Upper lobe of right lung (tissue), 1 donor: ENCODE measurements at regions not wholly inside any gene's neighbourhood (a gene's known extent, or its start where the extent isn't known, plus 50 kb on each side); places are given as distances from the start of the nearest gene placed in this dataset.

Experiments used
- ATAC-seq: fragments of 200-7000 bp; cut with Tn5 transposase; one replicate; pipeline ENCODE4 v1.9.1; 2020; ENCODE audit warnings: mild to moderate bottlenecking, moderate library complexity
- DNase-seq: peaks from one replicate; pipeline ENCODE4 v3.0.0-alpha.2; 2020
- H3K27ac ChIP-seq: fragments of 200-600 bp; one replicate; pipeline ENCODE4 v1.8.0; 2022
- H3K27me3 ChIP-seq: fragments of 200-600 bp; one replicate; pipeline ENCODE4 v1.8.0; 2022; ENCODE audit warnings: mild to moderate bottlenecking
- H3K36me3 ChIP-seq: fragments of 200-600 bp; one replicate; pipeline ENCODE4 v1.8.0; 2022
- H3K4me1 ChIP-seq: fragments of 200-600 bp; one replicate; pipeline ENCODE4 v1.8.0; 2022
- H3K4me3 ChIP-seq: fragments of 200-600 bp; one replicate; pipeline ENCODE4 v1.8.0; 2022; ENCODE audit warnings: mild to moderate bottlenecking
- H3K9me3 ChIP-seq: fragments of 200-600 bp; one replicate; pipeline ENCODE4 v1.8.0; 2022
- intact Hi-C: fragments of 100-400 bp; cut with DNase I; formaldehyde crosslinking; loops from one replicate; pipeline ENCODE4 v1.11.0; 2022
- TF ChIP-seq, protein P1 (sequence below): fragments of 200-600 bp; IDR thresholded peaks from one replicate; pipeline ENCODE4 v1.8.0; 2022; ENCODE audit warnings: antibody characterized with exemption
- donor health status: DM: no; HTN: yes; CAD: no; lungs with severe emphysema.

DNA sequence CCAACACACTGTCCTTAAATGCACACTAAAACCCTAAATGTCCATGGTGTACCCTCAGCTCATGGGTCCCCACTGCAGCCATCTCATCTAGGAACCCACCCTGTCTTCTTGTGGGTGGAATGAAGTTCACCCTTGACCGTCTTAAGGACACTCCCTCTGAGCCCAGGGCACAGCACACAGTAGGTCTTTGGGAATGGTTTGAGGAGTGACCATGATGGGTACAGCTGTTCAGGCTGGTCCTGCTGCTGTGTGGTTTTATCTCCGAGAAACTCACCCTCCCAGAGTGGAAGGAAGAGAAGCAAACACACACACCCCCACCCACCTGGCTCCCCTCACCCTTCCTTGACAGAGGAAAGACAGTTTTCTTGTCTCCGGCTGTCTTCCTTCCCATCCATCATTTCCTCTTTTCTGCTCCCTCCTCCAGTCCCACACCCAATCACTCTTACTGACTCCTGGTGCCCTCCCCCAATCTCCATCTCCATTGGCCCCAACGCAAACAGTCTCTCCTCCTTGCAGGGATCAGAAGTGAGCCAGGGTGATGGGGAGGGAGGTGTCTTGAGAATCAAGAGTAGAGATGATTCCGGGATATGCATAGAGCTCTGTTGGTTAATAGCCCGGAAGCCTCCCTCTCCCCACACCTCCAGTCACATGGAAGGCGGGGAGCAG is 105.9 kb upstream of the LHX5 start:
- no peak for ATAC-seq
- TF ChIP-seq, protein P1, sequence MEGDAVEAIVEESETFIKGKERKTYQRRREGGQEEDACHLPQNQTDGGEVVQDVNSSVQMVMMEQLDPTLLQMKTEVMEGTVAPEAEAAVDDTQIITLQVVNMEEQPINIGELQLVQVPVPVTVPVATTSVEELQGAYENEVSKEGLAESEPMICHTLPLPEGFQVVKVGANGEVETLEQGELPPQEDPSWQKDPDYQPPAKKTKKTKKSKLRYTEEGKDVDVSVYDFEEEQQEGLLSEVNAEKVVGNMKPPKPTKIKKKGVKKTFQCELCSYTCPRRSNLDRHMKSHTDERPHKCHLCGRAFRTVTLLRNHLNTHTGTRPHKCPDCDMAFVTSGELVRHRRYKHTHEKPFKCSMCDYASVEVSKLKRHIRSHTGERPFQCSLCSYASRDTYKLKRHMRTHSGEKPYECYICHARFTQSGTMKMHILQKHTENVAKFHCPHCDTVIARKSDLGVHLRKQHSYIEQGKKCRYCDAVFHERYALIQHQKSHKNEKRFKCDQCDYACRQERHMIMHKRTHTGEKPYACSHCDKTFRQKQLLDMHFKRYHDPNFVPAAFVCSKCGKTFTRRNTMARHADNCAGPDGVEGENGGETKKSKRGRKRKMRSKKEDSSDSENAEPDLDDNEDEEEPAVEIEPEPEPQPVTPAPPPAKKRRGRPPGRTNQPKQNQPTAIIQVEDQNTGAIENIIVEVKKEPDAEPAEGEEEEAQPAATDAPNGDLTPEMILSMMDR: no peak
- Histone ChIP-seq H3K27me3 (peaks cover 38% of the 10 kb centered on the region), H3K27ac (no peak overlapping the region), H3K4me3 (no peak overlapping the region), H3K9me3 (peaks cover 10% of the 10 kb centered on the region), H3K4me1 (no peaks in the 10 kb centered on the region), H3K36me3 (no peaks in the 10 kb centered on the region)
- intact Hi-C loops: no loop called here
- DNase-seq: no peak

- no peak overlapping the region for H3K27ac ChIP-seq
- ATAC-seq (peak; percentile 11), DNase-seq (no peak)
- intact Hi-C loops: no loop called here
- no peaks in the 10 kb centered on the region for H3K4me1 ChIP-seq
- no peak overlapping the region for H3K4me3 ChIP-seq
- H3K9me3 ChIP-seq: no peaks in the 10 kb centered on the region
- no peaks in the 10 kb centered on the region for H3K36me3 ChIP-seq
- TF ChIP-seq, protein P1: no peak
- H3K27me3 ChIP-seq: peaks cover 25% of the 10 kb centered on the region
Measured at GRCh38 chr12:113575386-113575785, 103.7 kb upstream of the LHX5 start.

DNA sequence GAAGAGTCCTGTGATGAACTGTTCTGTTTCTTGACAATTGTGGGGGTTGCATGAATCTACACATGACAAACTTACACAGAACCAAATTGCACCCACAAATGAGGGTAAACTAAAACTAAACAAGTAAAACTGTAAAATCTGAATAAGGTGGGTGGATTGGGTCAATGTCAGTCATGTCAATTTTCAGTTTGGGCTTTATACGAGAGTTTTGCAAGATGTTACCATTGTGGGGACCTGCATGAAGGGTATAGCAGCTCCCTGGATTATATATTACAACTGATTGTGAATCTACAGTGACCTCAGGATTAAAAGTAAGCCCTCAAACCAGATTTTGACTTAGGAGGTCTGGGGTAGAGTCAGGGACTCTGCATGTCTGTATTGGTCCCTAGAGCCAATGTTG is 101.5 kb upstream of the LHX5 start:
- H3K9me3 ChIP-seq: no peaks in the 10 kb centered on the region
- no peaks in the 10 kb centered on the region for H3K36me3 ChIP-seq
- ATAC-seq: no peak

DNA sequence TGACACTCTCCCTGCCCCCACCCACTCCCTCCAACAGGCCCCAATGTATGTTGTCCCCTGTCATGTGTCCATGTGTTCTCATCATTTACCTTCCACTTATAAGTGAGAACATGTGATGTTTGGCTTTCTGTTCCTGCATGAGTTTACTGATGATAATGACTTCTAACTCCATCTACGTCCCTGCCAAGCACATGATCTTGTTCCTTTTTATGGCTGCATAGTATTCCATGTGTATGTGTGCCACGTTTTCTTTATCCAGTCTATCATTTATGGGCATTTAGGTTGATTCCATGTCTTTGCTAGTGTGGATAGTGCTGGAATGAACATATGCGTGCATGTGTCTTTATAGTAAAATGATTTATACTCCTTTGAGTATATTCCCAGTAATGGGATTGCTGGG is 100.0 kb upstream of the LHX5 start:
- H3K27me3 ChIP-seq: peaks cover 17% of the 10 kb centered on the region
- no peak for DNase-seq

More for the DNA sequence above, 101.5 kb upstream of the LHX5 start:
- H3K4me3 ChIP-seq: no peak overlapping the region
- H3K27me3 ChIP-seq: peaks cover 17% of the 10 kb centered on the region
- TF ChIP-seq, protein P1: no peak
- no peak overlapping the region for H3K27ac ChIP-seq
- intact Hi-C loops: no loop called here
- no peak for DNase-seq
- H3K4me1 ChIP-seq: no peaks in the 10 kb centered on the region

DNA sequence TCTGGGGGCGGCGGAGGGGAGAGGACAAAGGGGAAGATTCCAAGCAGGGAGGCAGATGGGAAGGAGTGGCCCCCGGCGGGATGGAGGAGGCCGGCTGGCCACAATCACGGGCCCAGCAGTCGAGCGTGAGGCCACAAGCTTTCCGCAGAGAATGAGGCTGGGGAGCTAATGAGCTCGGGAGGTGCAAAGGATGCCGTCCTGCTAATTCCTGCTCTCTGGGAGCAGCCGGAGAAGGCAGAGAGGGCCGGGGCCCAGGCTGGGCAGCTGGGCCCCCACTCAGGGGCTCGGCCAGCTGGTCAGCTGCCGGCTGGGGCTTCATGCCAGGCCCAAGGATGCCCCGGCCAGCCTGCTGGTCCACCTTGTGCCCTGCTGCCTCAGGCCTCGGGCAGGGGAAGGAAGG is 98.1 kb upstream of the LHX5 start:
- ATAC-seq: no peak
- intact Hi-C loops: no loop called here
- no peak overlapping the region for H3K27ac ChIP-seq
- TF ChIP-seq, protein P1: no peak
- DNase-seq: no peak
- peaks cover 7% of the 10 kb centered on the region for H3K27me3 ChIP-seq
- H3K4me1 ChIP-seq: no peaks in the 10 kb centered on the region
- no peaks in the 10 kb centered on the region for H3K9me3 ChIP-seq
- no peaks in the 10 kb centered on the region for H3K36me3 ChIP-seq
- no peak overlapping the region for H3K4me3 ChIP-seq

More for the DNA sequence above, 100.0 kb upstream of the LHX5 start:
- TF ChIP-seq, protein P1: no peak
- intact Hi-C loops: no loop called here
- Histone ChIP-seq H3K36me3 (no peaks in the 10 kb centered on the region), H3K9me3 (no peaks in the 10 kb centered on the region), H3K4me3 (no peak overlapping the region), H3K4me1 (no peaks in the 10 kb centered on the region), H3K27ac (no peak overlapping the region)
- ATAC-seq: no peak

GRCh38 chr12:113568021-113568420 is 96.3 kb upstream of the LHX5 start:
- Histone ChIP-seq H3K27me3 (peaks cover 8% of the 10 kb centered on the region), H3K27ac (no peak overlapping the region)
- ATAC-seq: no peak

More at GRCh38 chr12:113568021-113568420, 96.3 kb upstream of the LHX5 start:
- Histone ChIP-seq H3K4me1 (no peaks in the 10 kb centered on the region), H3K4me3 (no peak overlapping the region), H3K9me3 (no peaks in the 10 kb centered on the region), H3K36me3 (no peaks in the 10 kb centered on the region)
- no peak for DNase-seq
- intact Hi-C loops: no loop called here
- TF ChIP-seq, protein P1: no peak
